ENCODE measurements at regions not wholly inside any gene's neighbourhood (a gene's known extent, or its start where the extent isn't known, plus 50 kb on each side); places are given as distances from the start of the nearest gene placed in this dataset.
"Not testable (repeated sequence)": the region's sequence is repeated elsewhere in the genome, so short reads cannot be mapped to it uniquely, and the experiment has no call there.

DNA sequence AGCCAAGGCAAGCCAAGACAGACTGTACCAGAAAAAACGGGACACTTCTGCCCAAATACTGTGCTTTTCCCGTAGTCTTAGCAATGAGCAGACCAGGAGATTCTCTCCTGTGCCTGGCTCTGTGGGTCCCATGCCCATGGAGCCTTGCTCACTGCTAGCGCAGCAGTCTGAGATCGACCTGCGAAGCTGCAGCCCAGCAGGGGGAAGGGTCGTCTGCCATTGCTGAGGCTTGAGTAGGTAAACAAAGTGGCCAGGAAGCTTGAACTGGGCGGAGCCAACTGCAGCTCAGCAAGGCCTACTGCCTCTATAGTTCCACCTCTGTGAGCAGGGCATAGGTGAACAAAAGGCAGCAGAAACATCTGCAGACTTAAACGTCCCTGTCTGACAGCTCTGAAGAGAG, 647.3 kb upstream of the C16orf82 start:
- TF ChIP-seq CTCF, POLR2A, EP300, POLR2AphosphoS5 (IDR thresholded peaks at IDR 0.05): not testable (repeated sequence)
